OCI-LY7 (cell line): ENCODE measurements at regions not wholly inside any gene's neighbourhood (a gene's known extent, or its start where the extent isn't known, plus 50 kb on each side); places are given as distances from the start of the nearest gene placed in this dataset.

Experiments
- BruUV-seq: library from RNA; stranded (reverse); fragments of 400-500 nt; replicated peaks from 2 replicates; lab custom pipeline; 2021; lab: Mats Ljungman, UMichigan
- CTCF ChIA-PET: fragments of 300-600 bp; sonication (Branson Sonifier 250); formaldehyde crosslinking; loops from one replicate; lab custom pipeline; 2022; ENCODE audit warnings: antibody characterized with exemption; ENCODE audit not compliant: unreplicated experiment; lab: Charles Lee
- POLR2A ChIA-PET: fragments of 300-600 bp; sonication (Branson Sonifier 250); formaldehyde crosslinking; loops from one replicate; lab custom pipeline; 2022; ENCODE audit warnings: antibody characterized with exemption; lab: Charles Lee
- DNase-seq: peaks from one replicate; pipeline ENCODE4 v3.0.0-alpha.2; 2015; ENCODE audit warnings: low spot score
- H2AFZ ChIP-seq: fragments of 200-600 bp; sonication (generic), shearing (Covaris generic); 2 replicates; pipeline ENCODE4 v1.6.1; 2014; ENCODE audit warnings: mild to moderate bottlenecking, antibody characterized with exemption, low read length, moderate library complexity
- H3K27ac ChIP-seq: fragments of 200-600 bp; sonication (generic); 2 replicates; pipeline ENCODE4 v1.5.1; 2014; ENCODE audit warnings: mixed run types, low read depth, mild to moderate bottlenecking, moderate library complexity, low read length, inconsistent platforms; ENCODE audit not compliant: poor library complexity, severe bottlenecking
- H3K36me3 ChIP-seq: fragments of 200-600 bp; sonication (generic); 2 replicates; pipeline ENCODE4 v1.6.1; 2014; ENCODE audit warnings: mild to moderate bottlenecking, antibody characterized with exemption, low read length, moderate library complexity, mixed read lengths; ENCODE audit not compliant: insufficient read depth
- H3K4me1 ChIP-seq: fragments of 200-600 bp; sonication (generic); 2 replicates; pipeline ENCODE4 v1.5.1; 2014; ENCODE audit warnings: mild to moderate bottlenecking, low read length; ENCODE audit not compliant: insufficient read depth, poor library complexity, severe bottlenecking
- H3K4me2 ChIP-seq: fragments of 200-600 bp; sonication (generic); 2 replicates; pipeline ENCODE4 v1.6.1; 2014; ENCODE audit warnings: mild to moderate bottlenecking, low read length
- H3K4me3 ChIP-seq: fragments of 200-600 bp; sonication (generic); 2 replicates; pipeline ENCODE4 v1.5.1; 2014; ENCODE audit warnings: mild to moderate bottlenecking, low read depth, low read length; ENCODE audit not compliant: poor library complexity, severe bottlenecking
- H3K79me2 ChIP-seq: fragments of 200-600 bp; sonication (generic); 2 replicates; pipeline ENCODE4 v1.6.1; 2016; ENCODE audit warnings: low read depth, mild to moderate bottlenecking, low read length, moderate library complexity, mixed read lengths; ENCODE audit not compliant: insufficient read depth
- H3K9me2 ChIP-seq: fragments of 200-600 bp; sonication (generic); 2 replicates; pipeline ENCODE4 v1.6.1; 2016; ENCODE audit warnings: mild to moderate bottlenecking, low read length, mixed read lengths; ENCODE audit not compliant: insufficient read depth
- H3K9me3 ChIP-seq: fragments of 200-600 bp; sonication (generic); 2 replicates; pipeline ENCODE4 v1.6.1; 2014; ENCODE audit warnings: mild to moderate bottlenecking, mixed run types, low read length, mixed read lengths
- H4K20me1 ChIP-seq: fragments of 200-600 bp; sonication (generic); 2 replicates; pipeline ENCODE4 v1.6.1; 2014; ENCODE audit warnings: mild to moderate bottlenecking, antibody characterized with exemption, low read length, moderate library complexity, mixed read lengths; ENCODE audit not compliant: insufficient read depth
- EZH2phosphoT487 ChIP-seq: fragments of 200-600 bp; sonication (generic); IDR thresholded peaks from 2 replicates; pipeline ENCODE4 v1.6.1; 2018; ENCODE audit warnings: low read depth, borderline replicate concordance, mild to moderate bottlenecking, mixed run types, antibody characterized with exemption, low read length, moderate library complexity, mixed read lengths
- intact Hi-C: fragments of 100-400 bp; cut with micrococcal nuclease; formaldehyde crosslinking; loops from one replicate; pipeline ENCODE4 v1.10.0; 2022; ENCODE audit not compliant: unreplicated experiment
- TF ChIP-seq, protein P1 (sequence below): fragments of 200-600 bp; sonication (generic); conservative IDR thresholded peaks from 2 replicates; pipeline ENCODE4 v1.5.1; 2014; ENCODE audit warnings: mild to moderate bottlenecking, antibody characterized with exemption, low read length, moderate library complexity, mixed read lengths

GRCh38 chr22:48395201-48395600, 1432.5 kb downstream of the BRD1 start:
- BruUV-seq = no TSS peak
- no peak overlapping the region for H3K27ac ChIP-seq
- no peak for TF ChIP-seq EZH2phosphoT487
- TF ChIP-seq, protein P1, sequence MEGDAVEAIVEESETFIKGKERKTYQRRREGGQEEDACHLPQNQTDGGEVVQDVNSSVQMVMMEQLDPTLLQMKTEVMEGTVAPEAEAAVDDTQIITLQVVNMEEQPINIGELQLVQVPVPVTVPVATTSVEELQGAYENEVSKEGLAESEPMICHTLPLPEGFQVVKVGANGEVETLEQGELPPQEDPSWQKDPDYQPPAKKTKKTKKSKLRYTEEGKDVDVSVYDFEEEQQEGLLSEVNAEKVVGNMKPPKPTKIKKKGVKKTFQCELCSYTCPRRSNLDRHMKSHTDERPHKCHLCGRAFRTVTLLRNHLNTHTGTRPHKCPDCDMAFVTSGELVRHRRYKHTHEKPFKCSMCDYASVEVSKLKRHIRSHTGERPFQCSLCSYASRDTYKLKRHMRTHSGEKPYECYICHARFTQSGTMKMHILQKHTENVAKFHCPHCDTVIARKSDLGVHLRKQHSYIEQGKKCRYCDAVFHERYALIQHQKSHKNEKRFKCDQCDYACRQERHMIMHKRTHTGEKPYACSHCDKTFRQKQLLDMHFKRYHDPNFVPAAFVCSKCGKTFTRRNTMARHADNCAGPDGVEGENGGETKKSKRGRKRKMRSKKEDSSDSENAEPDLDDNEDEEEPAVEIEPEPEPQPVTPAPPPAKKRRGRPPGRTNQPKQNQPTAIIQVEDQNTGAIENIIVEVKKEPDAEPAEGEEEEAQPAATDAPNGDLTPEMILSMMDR = no peak
- no peaks in the 10 kb centered on the region for H4K20me1 ChIP-seq
- CTCF ChIA-PET = no interaction called here
- H3K36me3 ChIP-seq = no peaks in the 10 kb centered on the region
- no peak overlapping the region for H3K4me2 ChIP-seq
- no peaks in the 10 kb centered on the region for H3K79me2 ChIP-seq
- no peaks in the 10 kb centered on the region for H3K4me1 ChIP-seq
- H3K4me3 ChIP-seq = no peak overlapping the region
- intact Hi-C loops = no loop called here
- H3K9me3 ChIP-seq = no peaks in the 10 kb centered on the region
- no peak for DNase-seq
- no peaks in the 10 kb centered on the region for H3K9me2 ChIP-seq
- no peak overlapping the region for H2AFZ ChIP-seq
- POLR2A ChIA-PET = no interaction called here

DNA sequence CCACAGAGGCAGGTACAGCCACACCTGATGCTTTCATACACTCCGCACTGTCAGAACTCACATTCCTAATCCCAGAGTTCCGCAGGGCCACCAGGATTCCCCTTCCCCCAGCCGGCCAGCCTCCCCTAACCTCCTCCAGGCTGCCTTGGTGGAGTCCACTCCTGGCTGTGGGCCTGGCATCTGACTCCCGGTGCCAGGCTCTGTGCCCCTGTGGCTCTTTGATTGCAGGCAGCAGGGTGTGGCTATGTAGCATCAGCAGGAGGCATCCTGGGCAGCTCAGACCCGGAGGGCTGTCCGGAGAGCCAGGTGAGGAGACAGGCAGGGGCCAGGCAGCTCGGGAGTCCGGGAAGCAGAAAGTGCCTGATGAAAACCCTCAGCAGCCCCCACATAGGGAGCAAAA, 1432.9 kb downstream of the BRD1 start:
- CTCF ChIA-PET = no interaction called here
- H4K20me1 ChIP-seq = no peaks in the 10 kb centered on the region
- H3K36me3 ChIP-seq = no peaks in the 10 kb centered on the region
- H3K4me2 ChIP-seq = no peak overlapping the region
- no peaks in the 10 kb centered on the region for H3K9me3 ChIP-seq
- intact Hi-C loops = no loop called here
- no peak overlapping the region for H3K4me3 ChIP-seq
- no peak overlapping the region for H3K27ac ChIP-seq
- H2AFZ ChIP-seq = no peak overlapping the region
- H3K79me2 ChIP-seq = no peaks in the 10 kb centered on the region
- TF ChIP-seq EZH2phosphoT487 = no peak
- TF ChIP-seq, protein P1 = no peak
- no peaks in the 10 kb centered on the region for H3K9me2 ChIP-seq
- POLR2A ChIA-PET = no interaction called here
- no peaks in the 10 kb centered on the region for H3K4me1 ChIP-seq
- no peak for DNase-seq
- BruUV-seq = no TSS peak

DNA sequence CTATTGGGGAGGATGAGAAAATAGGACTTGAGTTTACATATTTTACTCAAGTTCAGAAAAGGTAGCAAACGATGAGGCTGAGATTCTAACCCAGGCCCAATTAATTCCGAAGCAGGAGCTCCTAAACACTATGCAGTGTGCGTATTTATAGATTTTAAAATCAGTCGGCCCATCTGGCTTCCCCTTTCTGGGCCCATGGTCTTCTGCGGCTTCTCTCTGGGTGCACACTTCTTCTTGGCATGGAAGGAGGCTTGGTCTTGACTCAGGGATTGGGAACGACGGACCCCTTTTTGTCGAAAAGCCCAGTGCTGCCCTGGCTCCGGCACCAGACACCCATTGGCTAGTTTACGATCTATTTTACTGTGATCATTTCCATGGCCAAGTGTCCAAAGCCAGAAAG, 1433.8 kb downstream of the BRD1 start:
- H3K36me3 ChIP-seq = no peaks in the 10 kb centered on the region
- TF ChIP-seq, protein P1 = no peak
- TF ChIP-seq EZH2phosphoT487 = no peak
- ChIA-PET POLR2A (interaction anchor here (0.7 kb wide), 1 partner anchor 79 kb away, joined by 4 read pairs; no protein-coding TSS in a partner anchor), CTCF (no interaction called here)
- intact Hi-C loops = no loop called here
- no peak overlapping the region for H3K27ac ChIP-seq
- no peaks in the 10 kb centered on the region for H3K79me2 ChIP-seq
- no peaks in the 10 kb centered on the region for H3K9me2 ChIP-seq
- BruUV-seq = no TSS peak
- DNase-seq = no peak
- H4K20me1 ChIP-seq = no peaks in the 10 kb centered on the region
- no peaks in the 10 kb centered on the region for H3K4me1 ChIP-seq
- no peak overlapping the region for H3K4me2 ChIP-seq
- no peaks in the 10 kb centered on the region for H3K9me3 ChIP-seq
- H3K4me3 ChIP-seq = no peak overlapping the region
- H2AFZ ChIP-seq = no peak overlapping the region
